Bone marrow (tissue), 2 donors: ENCODE measurements at regions not wholly inside any gene's neighbourhood (a gene's known extent, or its start where the extent isn't known, plus 50 kb on each side); places are given as distances from the start of the nearest gene placed in this dataset.
A peak's percentile ranks its signal among the peaks of the same experiment; 100 is the strongest.

Experiments
- DNase-seq, 2 donors: peaks; one replicate each; lab custom pipeline; 2025; lab: John Stamatoyannopoulos, UW

- no peak for DNase-seq
Measured at GRCh38 chr2:60097298-60097697, 456.2 kb downstream of the BCL11A start.

GRCh38 chr2:60096556-60096955 lies 456.9 kb downstream of the BCL11A start:
- DNase-seq: no peak

GRCh38 chr2:60095903-60096302 lies 457.6 kb downstream of the BCL11A start:
- DNase-seq: no peak

- DNase-seq: no peak
Measured at GRCh38 chr2:60095202-60095815, 458.1 kb downstream of the BCL11A start.

GRCh38 chr2:60094450-60094929 lies 459.0 kb downstream of the BCL11A start:
- DNase-seq: no peak

- DNase-seq: no peak
Measured at GRCh38 chr2:60092781-60093180, 460.7 kb downstream of the BCL11A start.

- no peak for DNase-seq
Measured at GRCh38 chr2:60091894-60092293, 461.6 kb downstream of the BCL11A start.

GRCh38 chr2:60091266-60091665 lies 462.2 kb downstream of the BCL11A start:
- DNase-seq: no peak

GRCh38 chr2:60079562-60079961 lies 473.9 kb downstream of the BCL11A start:
- no peak for DNase-seq

GRCh38 chr2:60075048-60075447 lies 478.4 kb downstream of the BCL11A start:
- no peak for DNase-seq

- no peak for DNase-seq
Measured at GRCh38 chr2:60073201-60073600, 480.3 kb downstream of the BCL11A start.

- no peak for DNase-seq
Measured at GRCh38 chr2:60072609-60073008, 480.8 kb downstream of the BCL11A start.

GRCh38 chr2:60071490-60071831 lies 482.0 kb downstream of the BCL11A start:
- peak in 1 of 2 donors; percentile 31 for DNase-seq

GRCh38 chr2:60070736-60071489 lies 482.5 kb downstream of the BCL11A start:
- no peak for DNase-seq

- DNase-seq: no peak
Measured at GRCh38 chr2:60070196-60070595, 483.3 kb downstream of the BCL11A start.

GRCh38 chr2:60068755-60069154 lies 484.7 kb downstream of the BCL11A start:
- DNase-seq: no peak

- no peak for DNase-seq
Measured at GRCh38 chr2:60067006-60067405, 486.4 kb downstream of the BCL11A start.

GRCh38 chr2:60066096-60066839 lies 487.2 kb downstream of the BCL11A start:
- no peak for DNase-seq

GRCh38 chr2:60064687-60065389 lies 488.6 kb downstream of the BCL11A start:
- DNase-seq: no peak

GRCh38 chr2:60058781-60059180 lies 494.7 kb downstream of the BCL11A start:
- DNase-seq: peak in 1 of 2 donors; percentile 29

- DNase-seq: no peak
Measured at GRCh38 chr2:60054571-60055340, 498.7 kb downstream of the BCL11A start.

GRCh38 chr2:60053791-60054190 lies 499.7 kb downstream of the BCL11A start:
- DNase-seq: no peak
